Panc1 (cell line): ENCODE measurements at regions not wholly inside any gene's neighbourhood (a gene's known extent, or its start where the extent isn't known, plus 50 kb on each side); places are given as distances from the start of the nearest gene placed in this dataset.

ENCODE experiments used
- ATAC-seq: fragments of 200-7000 bp; cut with Tn5 transposase; 2 replicates; pipeline ENCODE4 v1.9.1; 2020; ENCODE audit warnings: mild to moderate bottlenecking, moderate library complexity
- BruUV-seq: library from RNA; stranded (reverse); fragments of 400-500 nt; replicated peaks from 2 replicates; lab custom pipeline; 2021; lab: Mats Ljungman, UMichigan
- CTCF ChIA-PET: fragments of 300-600 bp; sonication (Branson Sonifier 250); formaldehyde crosslinking; loops from one replicate; lab custom pipeline; 2022; ENCODE audit warnings: antibody characterized with exemption; lab: Charles Lee
- POLR2A ChIA-PET: fragments of 300-600 bp; sonication (Branson Sonifier 250); formaldehyde crosslinking; loops from one replicate; lab custom pipeline; 2022; ENCODE audit warnings: antibody characterized with exemption; lab: Charles Lee
- DNase-seq: peaks from one replicate; pipeline ENCODE4 v3.0.0-alpha.2; 2010; ENCODE audit warnings: low read depth, low spot score
- H3K27ac ChIP-seq: 2 replicates; pipeline ENCODE4 v1.5.1; 2011; ENCODE audit warnings: mild to moderate bottlenecking, low read length, inconsistent platforms
- H3K27me3 ChIP-seq: fragments of 200-500 bp; sonication (Bioruptor generic); 2 replicates; pipeline ENCODE4 v1.6.0; 2014; ENCODE audit warnings: low read length, inconsistent platforms; ENCODE audit not compliant: control insufficient read depth, insufficient read depth
- H3K36me3 ChIP-seq: fragments of 200-500 bp; sonication (Bioruptor generic); 2 replicates; pipeline ENCODE4 v1.5.1; 2014; ENCODE audit warnings: inconsistent platforms, mild to moderate bottlenecking, low read length, moderate library complexity; ENCODE audit not compliant: control insufficient read depth, insufficient read depth
- H3K4me1 ChIP-seq: 2 replicates; pipeline ENCODE4 v1.5.1; 2011; ENCODE audit warnings: inconsistent platforms, mild to moderate bottlenecking, low read length, moderate library complexity; ENCODE audit not compliant: control insufficient read depth, insufficient read depth
- H3K4me3 ChIP-seq, 2 experiments: 2 replicates each; pipeline ENCODE4 v1.5.1; 2011 to 2012; ENCODE audit warnings: low read depth in 2 of 2, low read length in 2 of 2, mild to moderate bottlenecking in 2 of 2, inconsistent platforms in 1 of 2, moderate library complexity in 1 of 2
- H3K9me3 ChIP-seq: fragments of 200-500 bp; sonication (Bioruptor generic); 2 replicates; pipeline ENCODE4 v1.5.1; 2014; ENCODE audit warnings: low read depth, mild to moderate bottlenecking, inconsistent platforms, low read length, moderate library complexity; ENCODE audit not compliant: control insufficient read depth, insufficient read depth
- CTCF ChIP-seq: fragments of 450-650 bp; IDR thresholded peaks from 2 replicates; pipeline ENCODE4 v1.5.1; 2017; ENCODE audit warnings: mild to moderate bottlenecking
- POLR2AphosphoS5 ChIP-seq: IDR thresholded peaks from 2 replicates; pipeline ENCODE4 v1.6.1; 2012; ENCODE audit warnings: mild to moderate bottlenecking, low read depth, low read length, moderate library complexity
- REST ChIP-seq, 2 experiments: IDR thresholded peaks; 2 replicates each; pipeline ENCODE4 v1.6.1; 2011 to 2012; ENCODE audit warnings: low read depth in 2 of 2, control low read depth in 1 of 2, low read length in 1 of 2, mild to moderate bottlenecking in 1 of 2, moderate library complexity in 1 of 2; ENCODE audit not compliant: insufficient read depth in 1 of 2
- SIN3A ChIP-seq: IDR thresholded peaks from 2 replicates; pipeline ENCODE4 v1.6.1; 2012; ENCODE audit warnings: low read depth, mild to moderate bottlenecking, low read length, moderate library complexity, borderline replicate concordance; ENCODE audit not compliant: insufficient read depth
- TCF7L2 ChIP-seq: IDR thresholded peaks from 2 replicates; pipeline ENCODE4 v1.6.1; 2011; ENCODE audit warnings: mild to moderate bottlenecking, low read depth, low read length, inconsistent platforms
- in situ Hi-C: cut with HindIII; loops from 2 replicates; pipeline ENCODE4 v1.10.0; 2016; ENCODE audit warnings: low sequenced_read_pairs, low pct_unique_long_range_greater_than_20kb
- intact Hi-C: fragments of 100-400 bp; cut with micrococcal nuclease; formaldehyde crosslinking; loops from one replicate; pipeline ENCODE4 v1.10.0; 2022; ENCODE audit not compliant: unreplicated experiment

- Histone ChIP-seq H3K9me3 (no peaks in the 10 kb centered on the region), H3K4me1 (peaks cover 12% of the 10 kb centered on the region; the same call in 1 of the 2 replicates), H3K4me3 (no peak overlapping the region), H3K27me3 (no peaks in the 10 kb centered on the region), H3K27ac (no peak overlapping the region), H3K36me3 (no peaks in the 10 kb centered on the region)
- ATAC-seq = no peak
- POLR2A ChIA-PET = no interaction called here
- no TSS peak for BruUV-seq
- DNase-seq = no peak
- intact Hi-C loops (no loop called here), in situ Hi-C loops (no loop called here)
- CTCF ChIA-PET = no interaction called here
- no peak for TF ChIP-seq SIN3A
- TF ChIP-seq POLR2AphosphoS5 = no peak
- TF ChIP-seq REST (IDR thresholded peaks at IDR 0.05; ENCODE audit: insufficient read depth in 1 of 2, low read depth in 2 of 2, low read length in 1 of 2) = no peak
- no peak for TF ChIP-seq CTCF
- TF ChIP-seq TCF7L2 = no peak
Observed at GRCh38 chr6:6751266-6751596, 162.7 kb downstream of the LY86 start.

DNA sequence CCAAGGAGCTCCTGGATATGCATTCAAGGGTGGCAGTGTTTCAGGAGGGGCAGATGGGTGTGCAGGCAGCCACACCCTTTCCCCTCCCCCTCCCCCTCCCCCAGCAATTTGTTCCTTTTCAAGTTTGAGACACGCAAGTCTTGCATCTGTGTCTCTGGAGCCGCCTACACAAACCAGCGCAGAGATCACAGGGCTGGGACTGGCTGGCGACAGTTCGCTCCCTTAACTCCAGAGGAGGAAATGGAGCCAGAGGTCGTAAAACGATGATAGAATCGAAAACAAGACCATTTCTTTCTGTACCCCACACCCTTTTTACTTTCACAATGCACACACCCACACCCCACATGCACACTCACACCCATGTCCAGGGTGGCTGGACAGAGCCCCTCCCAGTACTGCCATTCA is 163.1 kb downstream of the LY86 start:
- DNase-seq = no peak

More for the DNA sequence above, 163.1 kb downstream of the LY86 start:
- peaks cover 12% of the 10 kb centered on the region; the same call in 1 of the 2 replicates for H3K4me1 ChIP-seq
- ATAC-seq = no peak
- no peaks in the 10 kb centered on the region for H3K36me3 ChIP-seq
- intact Hi-C loops = no loop called here
- no peaks in the 10 kb centered on the region for H3K9me3 ChIP-seq
- TF ChIP-seq CTCF (no peak), REST (IDR thresholded peaks at IDR 0.05; ENCODE audit: insufficient read depth in 1 of 2, low read depth in 2 of 2, low read length in 1 of 2) (no peak), POLR2AphosphoS5 (no peak), SIN3A (no peak), TCF7L2 (no peak)
- ChIA-PET POLR2A (no interaction called here), CTCF (no interaction called here)
- H3K4me3 ChIP-seq = no peak overlapping the region
- no peaks in the 10 kb centered on the region for H3K27me3 ChIP-seq
- H3K27ac ChIP-seq = no peak overlapping the region
- no TSS peak for BruUV-seq
- in situ Hi-C loops = no loop called here
